K562 (cell line): ENCODE measurements at regions not wholly inside any gene's neighbourhood (a gene's known extent, or its start where the extent isn't known, plus 50 kb on each side); places are given as distances from the start of the nearest gene placed in this dataset.

ENCODE experiments used
- CHD2 ChIP-seq: IDR thresholded peaks from 2 replicates; pipeline ENCODE4 v1.6.1; 2011; ENCODE audit warnings: low read depth, low read length
- CTCF ChIP-seq, 3 experiments: IDR thresholded peaks in 2 of 3; conservative IDR thresholded peaks in 1 of 3; 2 replicates each; pipeline ENCODE4 v1.5.1; 2011 to 2012; ENCODE audit warnings: low read length in 3 of 3, mild to moderate bottlenecking in 3 of 3, control low read depth in 2 of 3, improper control_type of control experiment in 1 of 3, inconsistent platforms in 1 of 3, low read depth in 1 of 3, mixed read lengths in 1 of 3, moderate library complexity in 1 of 3; ENCODE audit not compliant: insufficient read depth in 2 of 3
- EP300 ChIP-seq: IDR thresholded peaks from 2 replicates; pipeline ENCODE4 v1.6.1; 2012; ENCODE audit warnings: low read length, improper control_type of control experiment
- EZH2 ChIP-seq: IDR thresholded peaks from 2 replicates; pipeline ENCODE4 v1.6.1; 2012; ENCODE audit warnings: low read depth, mild to moderate bottlenecking, inconsistent platforms, low read length, borderline replicate concordance
- GABPA ChIP-seq: fragments of 200-800 bp; sonication (Bioruptor generic); conservative IDR thresholded peaks from 2 replicates; pipeline ENCODE4 v1.6.1; 2016; ENCODE audit warnings: low read depth, missing genetic modification characterization, missing compliant biosample characterization
- GATA2 ChIP-seq: sonication (generic); formaldehyde crosslinking; IDR thresholded peaks from 2 replicates; pipeline ENCODE4 v1.4.0; 2020; ENCODE audit warnings: mild to moderate bottlenecking, missing genetic modification reagents
- IFI16 ChIP-seq: fragments of 250-450 bp; sonication (Bioruptor Pico); IDR thresholded peaks from 2 replicates; pipeline ENCODE4 v2.1.2; 2022; ENCODE audit warnings: mild to moderate bottlenecking, inconsistent platforms
- NFRKB ChIP-seq: fragments of 450-650 bp; IDR thresholded peaks from 2 replicates; pipeline ENCODE4 v1.6.1; 2016; ENCODE audit warnings: low read depth
- NR1H2 ChIP-seq: sonication (generic); formaldehyde crosslinking; IDR thresholded peaks from 2 replicates; pipeline ENCODE4 v1.4.0; 2020; ENCODE audit warnings: mild to moderate bottlenecking, missing genetic modification reagents
- TBP ChIP-seq: optimal IDR thresholded peaks from 2 replicates; pipeline ENCODE3; 2011; ENCODE audit warnings: low read depth, low read length, improper control_type of control experiment
- ZFX ChIP-seq: sonication (generic); formaldehyde crosslinking; IDR thresholded peaks from 2 replicates; pipeline ENCODE4 v1.8.0; 2022; ENCODE audit warnings: mild to moderate bottlenecking, missing genetic modification reagents, moderate library complexity
- ZNF274 ChIP-seq: IDR thresholded peaks from 2 replicates; pipeline ENCODE4 v1.6.1; 2011; ENCODE audit warnings: low read depth, mild to moderate bottlenecking, low read length, moderate library complexity, borderline replicate concordance

DNA sequence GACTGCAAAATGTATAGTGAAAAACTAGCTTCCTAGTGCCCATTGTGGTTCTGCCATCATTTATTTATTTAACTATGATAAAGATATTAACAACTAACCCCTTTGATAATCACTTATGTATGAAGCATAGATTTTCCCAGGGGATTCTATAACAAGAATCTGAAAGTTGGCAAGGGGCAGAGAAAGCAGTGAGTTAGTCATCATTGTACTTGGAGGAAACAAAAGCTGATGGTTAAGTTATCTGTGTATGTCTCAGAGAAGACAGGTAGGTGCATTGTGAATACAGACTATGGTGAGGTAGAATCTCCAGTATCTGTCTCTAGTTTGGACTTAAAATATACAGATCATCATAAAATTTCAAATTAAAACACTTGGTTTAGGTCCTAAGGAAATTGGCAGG lies 2159.1 kb upstream of the CELF4 start:
- TF ChIP-seq GABPA (tag) (no peak), ZFX (CRISPR knock-in tag) (no peak), IFI16 (no peak), EZH2 (no peak), CHD2 (no peak), ZNF274 (no peak), CTCF (IDR thresholded peaks at IDR 0.05 in 2 of 3, conservative IDR thresholded peaks at IDR 0.05 in 1 of 3; ENCODE audit: insufficient read depth in 2 of 3, low read depth in 1 of 3, low read length in 3 of 3) (no peak), EP300 (no peak), NFRKB (no peak), TBP (no peak), NR1H2 (CRISPR knock-in tag) (no peak), GATA2 (CRISPR knock-in tag) (no peak)
